ENCODE measurements at regions not wholly inside any gene's neighbourhood (a gene's known extent, or its start where the extent isn't known, plus 50 kb on each side); places are given as distances from the start of the nearest gene placed in this dataset.

- DNase-seq, result no peak
Measured at GRCh38 chr2:220961143-220961860, 610.8 kb downstream of the EPHA4 start.

DNA sequence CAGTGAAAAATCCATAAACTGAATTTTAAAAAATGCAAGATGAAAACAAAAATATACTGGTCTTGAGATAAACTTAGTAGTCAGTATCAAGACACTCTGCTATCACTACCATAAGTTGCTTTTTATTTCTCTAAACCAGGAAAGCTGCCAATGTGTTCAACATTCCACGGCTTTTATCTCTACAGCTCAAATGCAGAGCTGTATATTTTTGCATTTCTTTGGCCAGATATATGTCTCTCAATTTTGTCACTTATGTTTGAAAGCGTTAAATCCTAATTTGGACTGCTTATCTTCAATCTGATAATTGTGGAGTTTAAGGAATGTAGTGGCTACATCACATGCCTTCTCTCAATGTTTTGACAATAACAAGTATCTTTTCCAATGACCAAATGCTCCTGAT, 609.5 kb downstream of the EPHA4 start:
- no peak for DNase-seq

GRCh38 chr2:220963076-220963475, 609.0 kb downstream of the EPHA4 start:
- no peak for DNase-seq

GRCh38 chr2:220963930-220964329, 608.2 kb downstream of the EPHA4 start:
- DNase-seq, result no peak

DNA sequence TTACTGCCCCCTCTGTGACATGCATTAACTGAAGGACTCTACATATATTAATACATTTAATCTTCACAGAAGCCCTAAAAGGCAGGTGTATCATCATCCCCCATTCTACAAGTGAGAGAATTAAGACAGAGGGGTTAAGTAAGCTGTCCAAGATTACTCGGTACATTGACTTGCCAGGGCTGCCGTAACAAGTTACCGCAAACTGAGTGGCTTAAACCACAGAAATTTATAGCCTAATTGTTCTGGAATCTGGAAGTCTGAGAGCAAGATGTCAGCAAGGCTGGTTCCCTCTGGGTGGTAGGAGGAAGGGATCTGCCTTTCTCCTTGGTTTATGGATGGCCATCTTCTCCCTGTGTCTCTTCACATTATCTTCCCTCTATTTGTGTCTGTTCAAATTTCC, 605.5 kb downstream of the EPHA4 start:
- no peak for DNase-seq

DNA sequence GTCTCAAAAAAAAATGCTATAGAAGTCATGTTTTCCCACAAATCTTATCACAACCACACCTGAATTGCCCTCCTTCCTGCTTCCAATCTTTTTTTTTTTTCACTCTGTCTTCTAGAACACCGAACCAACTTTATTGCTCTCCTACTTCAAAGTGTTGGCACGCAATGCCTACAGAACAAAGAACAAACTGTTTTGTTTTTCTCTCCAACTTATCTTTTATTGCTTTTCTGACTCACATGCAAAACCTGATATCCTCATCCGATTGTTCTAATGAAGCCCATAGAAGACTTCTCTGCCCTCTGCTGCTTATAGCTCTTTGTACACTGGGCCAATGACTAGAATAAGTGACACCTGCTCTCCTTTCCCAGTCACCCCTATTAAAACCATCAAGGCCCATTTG, 602.8 kb downstream of the EPHA4 start:
- DNase-seq, result no peak

DNA sequence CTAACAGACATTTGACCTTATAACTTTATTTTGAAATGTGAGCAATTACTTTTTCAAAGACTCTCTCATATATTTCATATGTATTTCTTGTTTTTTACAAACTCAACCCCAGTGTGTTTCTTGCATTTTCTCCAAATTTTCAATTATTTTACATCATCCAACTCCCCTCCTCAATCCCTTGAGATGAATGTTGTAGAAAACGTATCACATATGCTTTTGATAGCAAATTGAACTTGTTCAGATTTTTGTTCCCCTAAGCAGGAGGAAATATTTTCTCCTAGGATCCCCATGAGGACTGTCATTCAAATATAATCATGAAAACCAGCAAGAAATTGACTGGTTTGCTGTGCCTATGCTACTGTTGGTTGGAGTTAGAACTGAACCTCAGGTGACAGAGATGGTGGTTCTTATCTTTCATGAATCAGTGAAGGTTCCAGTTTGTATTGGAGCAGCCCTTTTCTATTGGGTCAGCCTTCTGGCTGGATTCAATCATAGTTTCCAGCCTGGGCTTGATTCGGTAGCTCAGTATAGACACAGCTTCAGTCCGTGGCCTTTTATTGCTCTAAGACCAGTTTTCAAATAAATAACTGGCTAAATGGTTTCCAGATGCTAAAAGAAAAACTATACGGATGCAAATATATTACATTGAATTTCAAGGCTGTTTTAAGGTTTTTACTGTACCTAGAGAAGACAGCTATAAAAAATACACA, 591.0 kb downstream of the EPHA4 start:
- no peak for DNase-seq

GRCh38 chr2:220981926-220982325, 590.2 kb downstream of the EPHA4 start:
- DNase-seq, result no peak

DNA sequence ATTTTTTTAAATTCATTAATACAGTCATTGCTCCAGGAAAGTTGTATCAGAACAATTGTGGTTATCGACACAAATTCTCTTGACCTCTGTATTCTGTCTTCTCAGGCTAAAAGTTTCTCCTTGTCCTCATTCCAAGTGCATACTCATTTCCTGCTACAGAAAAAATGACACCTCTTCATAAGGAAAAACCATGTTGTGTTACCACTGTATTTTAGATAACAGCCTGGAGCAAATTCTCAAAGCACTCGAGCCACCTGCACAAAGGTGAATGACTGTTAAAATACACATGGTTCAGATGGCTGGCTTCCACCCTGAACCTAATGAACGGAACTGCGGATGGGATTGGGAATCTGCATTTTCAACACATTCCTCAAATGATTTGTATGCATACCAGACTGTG, 586.5 kb downstream of the EPHA4 start:
- no peak for DNase-seq

DNA sequence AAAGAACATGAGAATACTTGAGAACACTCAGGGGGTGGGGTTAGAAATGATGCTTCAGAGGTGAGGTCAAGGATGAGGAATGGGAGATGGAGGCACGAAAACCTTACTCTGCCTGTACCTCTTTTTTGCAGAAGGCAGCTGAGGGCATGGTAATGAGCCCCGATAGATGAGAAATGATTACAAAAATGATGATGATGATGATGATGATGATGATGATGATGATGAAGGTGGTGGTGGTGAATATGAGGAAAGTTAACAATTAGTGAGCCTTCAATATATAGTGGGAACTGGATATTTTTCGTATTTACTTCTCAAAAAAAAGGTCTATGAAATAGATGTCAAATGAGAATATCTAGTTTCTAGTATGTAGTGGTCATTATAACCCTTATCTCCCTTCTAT, 584.3 kb downstream of the EPHA4 start:
- no peak for DNase-seq

GRCh38 chr2:220991972-220992371, 580.1 kb downstream of the EPHA4 start:
- DNase-seq, result no peak

- no peak for DNase-seq
Measured at GRCh38 chr2:220994846-220995245, 577.3 kb downstream of the EPHA4 start.

DNA sequence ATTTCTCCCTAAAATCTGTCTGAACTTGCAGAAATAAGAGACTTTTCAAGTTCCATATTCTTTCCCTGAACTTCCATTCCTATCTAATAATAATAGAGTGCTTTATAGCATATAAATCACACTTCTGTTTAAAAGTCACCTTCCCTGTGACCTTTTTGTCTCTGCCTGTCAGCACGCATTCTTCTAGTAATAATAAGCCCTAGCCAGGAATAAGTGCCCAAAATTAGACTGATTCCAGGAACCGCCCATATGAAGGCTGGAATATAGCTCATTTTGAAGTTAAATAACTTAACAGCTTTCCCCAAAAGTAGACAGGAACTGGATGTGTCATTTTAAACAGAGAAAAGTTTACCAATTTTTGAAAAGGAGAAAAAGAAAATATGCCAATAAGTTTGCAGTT, 576.5 kb downstream of the EPHA4 start:
- no peak for DNase-seq

DNA sequence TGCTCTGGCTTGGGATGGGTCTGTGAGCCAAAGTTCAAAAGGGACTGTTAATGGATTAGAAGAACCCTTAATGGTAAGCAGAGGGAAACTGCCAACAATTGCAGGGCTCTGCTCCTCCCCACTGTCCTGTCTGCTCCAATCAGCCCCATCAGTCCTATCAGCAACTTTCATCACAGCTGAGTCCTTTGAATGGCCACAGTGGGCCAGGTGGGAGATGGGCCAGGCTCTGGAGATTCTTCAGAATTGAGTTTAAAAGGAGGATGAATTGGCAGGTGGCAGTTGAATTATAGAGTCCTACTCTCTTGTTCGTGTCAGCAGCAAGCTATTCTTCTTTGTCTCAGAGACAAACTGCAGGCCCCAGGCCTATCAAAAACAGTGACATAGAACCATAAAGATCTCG, 573.9 kb downstream of the EPHA4 start:
- DNase-seq, result no peak

DNA sequence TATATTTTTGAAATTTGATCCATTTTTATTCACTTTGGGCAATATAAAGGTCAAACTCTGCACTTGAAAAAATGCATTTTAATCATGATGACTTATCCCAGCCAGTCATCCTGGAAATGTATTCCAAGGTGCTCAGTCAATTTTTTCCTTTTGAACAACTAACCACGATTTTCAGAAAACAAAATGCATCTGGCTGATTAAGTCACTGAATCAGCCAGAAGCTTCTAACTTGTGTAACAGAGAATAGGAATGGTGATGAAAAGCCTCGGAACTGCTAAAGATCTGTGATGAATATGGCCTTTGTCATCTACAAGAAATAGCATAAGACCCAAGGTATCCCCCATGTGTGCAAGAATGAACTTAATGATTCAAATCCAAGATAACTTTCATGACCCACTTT, 572.7 kb downstream of the EPHA4 start:
- DNase-seq, result no peak

DNA sequence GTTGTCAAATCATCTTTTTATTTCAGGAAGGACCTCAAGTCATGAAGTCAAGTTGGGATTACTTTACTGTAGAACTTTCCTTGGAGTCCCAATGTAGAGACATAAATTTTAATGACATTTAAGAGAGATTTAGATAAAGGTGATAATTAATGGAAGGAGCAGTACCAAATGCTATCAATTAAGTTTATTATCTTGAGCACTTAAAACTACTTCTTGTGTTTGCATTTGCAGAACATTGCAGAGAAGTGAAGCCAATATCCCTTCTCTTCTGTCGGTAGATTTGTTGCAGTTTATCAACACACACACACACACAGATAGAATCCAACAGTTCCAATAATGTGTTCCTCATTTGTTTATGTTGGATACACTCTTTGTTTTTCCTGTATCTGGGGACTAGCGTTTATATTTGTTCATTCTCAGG, 570.7 kb downstream of the EPHA4 start:
- DNase-seq, result no peak

- DNase-seq, result no peak
Measured at GRCh38 chr2:221002101-221002685, 569.9 kb downstream of the EPHA4 start.

DNA sequence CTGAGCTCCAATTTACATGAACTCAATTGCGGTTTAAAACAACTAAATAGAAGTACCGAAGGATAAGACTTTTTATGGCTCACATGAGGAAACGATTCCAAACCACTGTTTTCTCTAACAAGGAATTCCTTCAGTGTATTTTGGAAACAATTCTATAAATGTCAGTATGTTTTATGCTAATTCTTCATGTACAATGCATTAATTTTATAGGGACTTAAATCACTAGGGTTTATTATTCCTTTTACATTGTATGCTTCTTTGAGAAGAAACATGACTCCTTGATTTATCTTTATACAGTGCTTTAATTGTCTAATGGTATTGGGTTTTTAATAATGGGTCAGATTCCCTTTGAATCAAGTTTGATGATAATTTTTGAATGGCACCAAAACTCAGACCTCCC, 566.8 kb downstream of the EPHA4 start:
- no peak for DNase-seq

DNA sequence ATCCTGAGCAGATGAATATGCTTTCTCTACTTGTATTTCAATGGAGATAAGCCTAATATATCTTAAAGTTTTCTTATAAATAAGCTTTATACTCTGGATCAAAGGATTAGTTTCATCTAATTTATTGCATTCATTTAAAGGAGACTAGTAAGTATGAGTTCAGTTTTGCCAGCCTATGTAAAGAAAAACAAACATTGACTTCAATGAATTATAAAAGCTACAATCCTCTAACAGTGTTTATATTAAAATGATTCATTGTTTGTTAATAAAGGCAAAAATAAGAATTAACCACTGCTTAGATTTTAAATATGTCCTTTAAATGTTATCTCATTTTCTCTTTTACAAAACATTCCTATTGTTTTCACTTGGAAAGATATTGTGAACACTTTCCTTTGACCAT, 566.0 kb downstream of the EPHA4 start:
- DNase-seq, result no peak

DNA sequence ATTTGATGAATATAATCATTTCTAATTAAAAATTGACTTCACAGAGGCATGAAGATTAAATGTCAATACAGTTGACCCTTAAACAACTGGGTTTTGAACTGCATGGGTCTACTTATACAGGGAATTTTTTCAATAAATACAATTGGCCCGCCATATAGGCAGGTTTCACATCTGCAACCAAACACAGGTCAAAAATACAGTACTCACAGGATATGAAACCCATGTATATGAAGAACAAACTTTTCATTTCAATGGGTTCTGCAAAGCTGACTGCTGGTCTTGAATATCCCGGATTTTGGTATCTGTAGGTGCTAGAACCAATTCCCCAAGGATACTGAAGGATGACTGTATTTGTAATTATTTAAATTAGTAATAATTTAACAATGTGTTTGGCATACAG, 555.6 kb downstream of the EPHA4 start:
- no peak for DNase-seq

DNA sequence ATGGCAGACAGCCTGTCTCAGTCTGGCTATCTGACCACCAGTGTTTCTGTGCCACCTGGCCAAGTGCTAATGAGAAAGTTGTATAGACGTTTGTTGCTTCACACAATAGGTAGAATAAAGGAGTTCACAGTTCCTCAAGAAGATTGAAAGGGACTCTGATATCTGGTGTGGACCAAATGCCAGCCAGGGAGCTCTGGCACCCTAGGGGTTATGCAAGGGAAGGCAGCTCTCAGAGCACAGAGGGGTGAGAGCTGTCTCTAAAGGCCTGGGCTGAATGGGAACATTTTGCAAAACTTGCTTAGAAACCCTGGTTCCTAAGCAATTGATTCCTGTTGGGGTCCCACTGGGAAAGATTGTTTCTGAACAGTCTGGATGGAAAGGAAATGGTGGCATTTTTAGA, 553.8 kb downstream of the EPHA4 start:
- no peak for DNase-seq

DNA sequence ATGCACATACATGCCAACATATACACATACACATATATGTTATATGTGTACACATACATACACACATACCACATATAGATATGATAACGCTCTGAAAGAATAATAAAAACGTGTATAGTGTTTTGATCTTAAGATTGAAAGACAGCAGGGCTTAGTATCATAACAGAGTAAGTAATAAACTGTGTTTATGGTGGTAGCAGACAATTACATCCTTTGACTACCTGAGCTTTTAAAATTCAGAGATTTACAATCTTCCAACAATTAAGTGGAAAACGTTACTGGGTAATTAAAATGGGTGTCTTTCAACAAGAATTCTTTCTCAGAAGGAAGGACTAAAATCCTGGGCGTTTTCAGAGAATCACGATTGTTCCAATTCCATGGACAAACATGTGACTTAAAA, 552.4 kb downstream of the EPHA4 start:
- no peak for DNase-seq

DNA sequence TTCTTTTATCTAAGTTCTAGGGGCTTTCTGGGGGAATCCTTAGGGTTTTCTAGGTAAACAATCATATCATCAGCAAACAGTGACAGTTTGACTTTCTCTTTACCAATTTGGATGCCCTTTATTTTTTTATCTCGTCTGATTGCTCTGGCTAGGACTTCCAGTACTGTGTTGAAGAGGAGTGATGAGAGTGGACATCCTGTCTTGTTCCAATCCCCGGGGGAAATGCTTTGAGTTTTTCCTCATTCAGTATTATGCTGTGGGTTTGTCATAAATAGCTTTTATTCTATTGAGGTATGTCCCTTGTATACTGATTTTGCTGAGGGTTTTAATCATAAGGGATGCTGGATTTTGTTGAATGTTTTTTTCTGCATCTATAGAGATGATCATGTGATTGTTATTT, 549.5 kb downstream of the EPHA4 start:
- DNase-seq, result no peak

- no peak for DNase-seq
Measured at GRCh38 chr2:221025398-221025797, 546.7 kb downstream of the EPHA4 start.
